ENCODE measurements at regions not wholly inside any gene's neighbourhood (a gene's known extent, or its start where the extent isn't known, plus 50 kb on each side); places are given as distances from the start of the nearest gene placed in this dataset.
"Not testable (repeated sequence)": the region's sequence is repeated elsewhere in the genome, so short reads cannot be mapped to it uniquely, and the experiment has no call there.

DNA sequence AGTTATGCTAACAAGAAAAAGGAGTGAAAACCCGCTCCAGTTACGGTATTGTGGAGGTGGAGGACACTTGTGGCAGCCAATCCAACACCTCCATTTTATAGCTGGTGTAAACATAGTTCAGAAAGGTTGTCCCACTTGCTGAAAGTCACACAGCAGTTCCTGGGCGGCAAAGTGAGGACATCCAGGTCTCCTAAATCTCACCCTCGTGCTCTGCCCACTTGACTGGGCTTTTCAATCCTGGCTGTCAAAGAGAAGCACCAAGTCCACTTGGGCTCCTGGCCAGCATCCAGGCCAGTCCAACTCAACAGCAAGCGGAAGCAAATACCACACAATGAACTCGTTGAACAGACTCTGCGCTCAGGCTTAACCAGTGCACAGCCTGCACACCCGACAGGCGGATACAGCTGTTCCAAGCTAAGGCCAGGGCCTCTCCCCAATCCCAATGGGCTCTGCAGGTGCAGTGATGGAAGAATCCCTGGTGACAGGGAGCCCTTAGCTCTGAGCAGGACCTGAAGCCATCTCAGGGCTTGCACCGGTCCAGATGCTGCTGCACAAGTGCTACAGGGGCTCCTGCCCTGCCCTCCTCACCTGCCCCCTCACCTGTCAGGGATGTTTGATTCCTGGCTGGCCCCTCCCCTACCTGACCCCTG lies 89.8 kb upstream of the METTL9 start:
- TF ChIP-seq, protein P1, sequence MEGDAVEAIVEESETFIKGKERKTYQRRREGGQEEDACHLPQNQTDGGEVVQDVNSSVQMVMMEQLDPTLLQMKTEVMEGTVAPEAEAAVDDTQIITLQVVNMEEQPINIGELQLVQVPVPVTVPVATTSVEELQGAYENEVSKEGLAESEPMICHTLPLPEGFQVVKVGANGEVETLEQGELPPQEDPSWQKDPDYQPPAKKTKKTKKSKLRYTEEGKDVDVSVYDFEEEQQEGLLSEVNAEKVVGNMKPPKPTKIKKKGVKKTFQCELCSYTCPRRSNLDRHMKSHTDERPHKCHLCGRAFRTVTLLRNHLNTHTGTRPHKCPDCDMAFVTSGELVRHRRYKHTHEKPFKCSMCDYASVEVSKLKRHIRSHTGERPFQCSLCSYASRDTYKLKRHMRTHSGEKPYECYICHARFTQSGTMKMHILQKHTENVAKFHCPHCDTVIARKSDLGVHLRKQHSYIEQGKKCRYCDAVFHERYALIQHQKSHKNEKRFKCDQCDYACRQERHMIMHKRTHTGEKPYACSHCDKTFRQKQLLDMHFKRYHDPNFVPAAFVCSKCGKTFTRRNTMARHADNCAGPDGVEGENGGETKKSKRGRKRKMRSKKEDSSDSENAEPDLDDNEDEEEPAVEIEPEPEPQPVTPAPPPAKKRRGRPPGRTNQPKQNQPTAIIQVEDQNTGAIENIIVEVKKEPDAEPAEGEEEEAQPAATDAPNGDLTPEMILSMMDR (IDR thresholded peaks at IDR 0.05) = not testable (repeated sequence)
- not testable (repeated sequence) for TF ChIP-seq POLR2A (IDR thresholded peaks at IDR 0.05)
